Left lung (tissue), 4 donors: ENCODE measurements at regions not wholly inside any gene's neighbourhood (a gene's known extent, or its start where the extent isn't known, plus 50 kb on each side); places are given as distances from the start of the nearest gene placed in this dataset.

ENCODE experiments used
- ATAC-seq: fragments of 200-7000 bp; cut with Tn5 transposase; one replicate; pipeline ENCODE4 v1.9.1; 2020; ENCODE audit warnings: moderate library complexity
- DNase-seq, 4 donors: peaks; one replicate each; pipeline ENCODE4 v3.0.0-alpha.2; 2013 to 2020
- H3K27ac ChIP-seq, 2 donors: fragments of 200-600 bp; sonication (generic) in 1 of 2; one replicate each; pipeline versions ENCODE4 v1.5.0 to v1.8.0; 2020 to 2021
- H3K27me3 ChIP-seq, 2 donors: fragments of 200-600 bp; sonication (generic) in 1 of 2; one replicate each; pipeline versions ENCODE4 v1.5.0 to v1.8.0; 2020 to 2021
- H3K36me3 ChIP-seq, 2 donors: fragments of 200-600 bp; sonication (generic) in 1 of 2; one replicate each; pipeline versions ENCODE4 v1.5.0 to v1.8.0; 2020 to 2021
- H3K4me1 ChIP-seq, 2 donors: fragments of 200-600 bp; one replicate each; pipeline ENCODE4 v1.8.0; 2021
- H3K4me3 ChIP-seq, 2 donors: fragments of 200-600 bp; sonication (generic) in 1 of 2; one replicate each; pipeline versions ENCODE4 v1.5.0 to v1.8.0; 2020 to 2021; ENCODE audit warnings: mild to moderate bottlenecking in 1 of 2
- H3K9me3 ChIP-seq, 2 donors: fragments of 200-600 bp; sonication (generic) in 1 of 2; one replicate each; pipeline versions ENCODE4 v1.5.0 to v1.8.0; 2020 to 2021
- intact Hi-C, 2 donors: fragments of 100-400 bp; cut with DNase I; formaldehyde crosslinking; loops; one replicate each; pipeline versions ENCODE4 v1.11.2 to v1.14.2; 2022
- TF ChIP-seq, protein P1 (sequence below), 2 donors: fragments of 200-600 bp; sonication (generic) in 1 of 2; IDR thresholded peaks; one replicate each; pipeline versions ENCODE4 v1.5.0 to v1.8.0; 2021; ENCODE audit warnings: antibody characterized with exemption in 2 of 2
- donor health status: DM: no; HTN: yes; CAD: no.
- donor health status: DM: no; HTN: no; CAD: no.

GRCh38 chr5:116632890-116633289, 58.3 kb upstream of the SEMA6A start:
- Histone ChIP-seq H3K4me3 (no peak overlapping the region), H3K27me3 (no peaks in the 10 kb centered on the region), H3K4me1 (no peaks in the 10 kb centered on the region), H3K9me3 (peaks cover 0 to 6% of the 10 kb centered on the region in 2 donors), H3K27ac (no peak overlapping the region), H3K36me3 (no peaks in the 10 kb centered on the region)
- ATAC-seq (no peak), DNase-seq (no peak)
- TF ChIP-seq, protein P1, sequence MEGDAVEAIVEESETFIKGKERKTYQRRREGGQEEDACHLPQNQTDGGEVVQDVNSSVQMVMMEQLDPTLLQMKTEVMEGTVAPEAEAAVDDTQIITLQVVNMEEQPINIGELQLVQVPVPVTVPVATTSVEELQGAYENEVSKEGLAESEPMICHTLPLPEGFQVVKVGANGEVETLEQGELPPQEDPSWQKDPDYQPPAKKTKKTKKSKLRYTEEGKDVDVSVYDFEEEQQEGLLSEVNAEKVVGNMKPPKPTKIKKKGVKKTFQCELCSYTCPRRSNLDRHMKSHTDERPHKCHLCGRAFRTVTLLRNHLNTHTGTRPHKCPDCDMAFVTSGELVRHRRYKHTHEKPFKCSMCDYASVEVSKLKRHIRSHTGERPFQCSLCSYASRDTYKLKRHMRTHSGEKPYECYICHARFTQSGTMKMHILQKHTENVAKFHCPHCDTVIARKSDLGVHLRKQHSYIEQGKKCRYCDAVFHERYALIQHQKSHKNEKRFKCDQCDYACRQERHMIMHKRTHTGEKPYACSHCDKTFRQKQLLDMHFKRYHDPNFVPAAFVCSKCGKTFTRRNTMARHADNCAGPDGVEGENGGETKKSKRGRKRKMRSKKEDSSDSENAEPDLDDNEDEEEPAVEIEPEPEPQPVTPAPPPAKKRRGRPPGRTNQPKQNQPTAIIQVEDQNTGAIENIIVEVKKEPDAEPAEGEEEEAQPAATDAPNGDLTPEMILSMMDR (IDR thresholded peaks at IDR 0.05): no peak
- intact Hi-C loops: no loop called here

- Histone ChIP-seq H3K4me1 (peaks cover 0 to 5% of the 10 kb centered on the region in 2 donors), H3K27ac (no peak overlapping the region), H3K36me3 (no peaks in the 10 kb centered on the region), H3K4me3 (no peak overlapping the region), H3K9me3 (peaks cover 0 to 6% of the 10 kb centered on the region in 2 donors), H3K27me3 (no peaks in the 10 kb centered on the region)
- TF ChIP-seq, protein P1 (IDR thresholded peaks at IDR 0.05): no peak
- intact Hi-C loops: no loop called here
- ATAC-seq: no peak
- no peak for DNase-seq
Observed at GRCh38 chr5:116631147-116631546, 56.5 kb upstream of the SEMA6A start.

- H3K4me1 ChIP-seq: peaks cover 0 to 5% of the 10 kb centered on the region in 2 donors
- intact Hi-C loops: no loop called here
- no peak overlapping the region for H3K4me3 ChIP-seq
- DNase-seq: no peak
- H3K9me3 ChIP-seq: no peaks in the 10 kb centered on the region
- no peaks in the 10 kb centered on the region for H3K36me3 ChIP-seq
- TF ChIP-seq, protein P1 (IDR thresholded peaks at IDR 0.05): no peak
- no peak overlapping the region for H3K27ac ChIP-seq
- H3K27me3 ChIP-seq: no peaks in the 10 kb centered on the region
- ATAC-seq: no peak
Observed at GRCh38 chr5:116629168-116629567, 54.5 kb upstream of the SEMA6A start.

GRCh38 chr5:116626945-116627679, 52.5 kb upstream of the SEMA6A start:
- Histone ChIP-seq H3K4me1 (peaks cover 0 to 5% of the 10 kb centered on the region in 2 donors), H3K4me3 (no peak overlapping the region), H3K9me3 (no peaks in the 10 kb centered on the region), H3K27ac (peak overlapping the region in 1 of 2 donors; percentile 20), H3K36me3 (no peaks in the 10 kb centered on the region), H3K27me3 (no peaks in the 10 kb centered on the region)
- TF ChIP-seq, protein P1 (IDR thresholded peaks at IDR 0.05): no peak
- ATAC-seq: no peak
- intact Hi-C loops: no loop called here
- DNase-seq: no peak

DNA sequence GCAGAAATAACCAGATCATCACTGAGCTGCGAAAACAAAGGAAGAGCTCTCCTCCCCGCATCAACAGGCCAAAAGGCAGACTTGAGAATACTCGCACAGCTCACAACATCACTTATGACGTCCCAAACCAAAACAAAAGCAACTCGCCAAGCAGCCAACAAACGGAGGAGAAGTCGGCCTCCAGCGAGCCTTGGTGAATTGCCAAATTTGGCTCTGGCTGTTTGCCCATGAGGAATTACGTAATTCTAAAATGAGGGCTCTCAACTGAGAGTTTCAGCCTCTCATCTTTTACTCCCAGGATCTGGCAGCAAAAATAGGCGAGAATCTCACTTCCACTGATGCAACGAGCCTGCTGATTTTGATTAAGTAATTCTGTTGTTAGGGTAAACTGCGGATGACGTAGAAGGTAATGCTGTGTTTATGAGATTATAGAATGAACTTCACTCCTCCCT, 51.7 kb upstream of the SEMA6A start:
- intact Hi-C loops: no loop called here
- H3K27me3 ChIP-seq: no peaks in the 10 kb centered on the region
- H3K9me3 ChIP-seq: no peaks in the 10 kb centered on the region
- no peaks in the 10 kb centered on the region for H3K36me3 ChIP-seq
- H3K4me1 ChIP-seq: peaks cover 0 to 5% of the 10 kb centered on the region in 2 donors
- no peak overlapping the region for H3K4me3 ChIP-seq
- DNase-seq (peak in 3 of 4 donors; percentile 36 to 95 (median 94)), ATAC-seq (peak; percentile 66)
- peak overlapping the region in 1 of 2 donors; percentile 20 for H3K27ac ChIP-seq
- TF ChIP-seq, protein P1 (IDR thresholded peaks at IDR 0.05): no peak
